ENCODE measurements at regions not wholly inside any gene's neighbourhood (a gene's known extent, or its start where the extent isn't known, plus 50 kb on each side); places are given as distances from the start of the nearest gene placed in this dataset.

GRCh38 chr3:117306299-117306698, 596.7 kb downstream of the TUSC7 start:
- Histone ChIP-seq H3K27ac (ENCODE audit: low read length) (no peak overlapping the region), H3K79me2 (ENCODE audit: low read length) (no peaks in the 10 kb centered on the region), H3K27me3 (ENCODE audit: low read depth, low read length) (no peaks in the 10 kb centered on the region), H3K4me1 (ENCODE audit: low read length) (peaks cover 10% of the 10 kb centered on the region; the same call in 1 of the 2 replicates), H3K4me2 (ENCODE audit: low read length) (no peak overlapping the region), H3K9ac (ENCODE audit: low read length) (no peak overlapping the region), H3K9me3 (ENCODE audit: insufficient read depth, low read length) (no peaks in the 10 kb centered on the region), H2AFZ (ENCODE audit: low read depth, low read length) (no peak overlapping the region), H3K36me3 (replicated peaks; ENCODE audit: low read depth, low read length) (no peaks in the 10 kb centered on the region), H3K4me3 (ENCODE audit: low read length) (no peak overlapping the region), H4K20me1 (ENCODE audit: insufficient read depth, low read length) (no peaks in the 10 kb centered on the region)
- no peak for TF ChIP-seq EZH2phosphoT487 (IDR thresholded peaks at IDR 0.05; ENCODE audit: low read depth)
- no peak for TF ChIP-seq CTCF (IDR thresholded peaks at IDR 0.05; ENCODE audit: low read depth, low read length)

GRCh38 chr3:117308353-117308752, 598.8 kb downstream of the TUSC7 start:
- no peak overlapping the region for H3K9ac ChIP-seq (ENCODE audit: low read length)
- peaks cover 10% of the 10 kb centered on the region; the same call in 1 of the 2 replicates for H3K4me1 ChIP-seq (ENCODE audit: low read length)
- no peaks in the 10 kb centered on the region for H3K79me2 ChIP-seq (ENCODE audit: low read length)
- H3K36me3 ChIP-seq (replicated peaks; ENCODE audit: low read depth, low read length), result no peaks in the 10 kb centered on the region
- no peaks in the 10 kb centered on the region for H3K27me3 ChIP-seq (ENCODE audit: low read depth, low read length)
- no peaks in the 10 kb centered on the region for H3K9me3 ChIP-seq (ENCODE audit: insufficient read depth, low read length)
- no peak for TF ChIP-seq EZH2phosphoT487 (IDR thresholded peaks at IDR 0.05; ENCODE audit: low read depth)
- no peak for TF ChIP-seq CTCF (IDR thresholded peaks at IDR 0.05; ENCODE audit: low read depth, low read length)
- no peak overlapping the region for H2AFZ ChIP-seq (ENCODE audit: low read depth, low read length)
- H3K27ac ChIP-seq (ENCODE audit: low read length), result no peak overlapping the region
- no peak overlapping the region for H3K4me3 ChIP-seq (ENCODE audit: low read length)
- no peaks in the 10 kb centered on the region for H4K20me1 ChIP-seq (ENCODE audit: insufficient read depth, low read length)
- H3K4me2 ChIP-seq (ENCODE audit: low read length), result no peak overlapping the region

- TF ChIP-seq CTCF (IDR thresholded peaks at IDR 0.05; ENCODE audit: low read depth, low read length), result no peak
- TF ChIP-seq EZH2phosphoT487 (IDR thresholded peaks at IDR 0.05; ENCODE audit: low read depth), result no peak
- no peak overlapping the region for H3K4me2 ChIP-seq (ENCODE audit: low read length)
- H3K36me3 ChIP-seq (replicated peaks; ENCODE audit: low read depth, low read length), result no peaks in the 10 kb centered on the region
- no peaks in the 10 kb centered on the region for H3K9me3 ChIP-seq (ENCODE audit: insufficient read depth, low read length)
- no peaks in the 10 kb centered on the region for H3K27me3 ChIP-seq (ENCODE audit: low read depth, low read length)
- H3K4me3 ChIP-seq (ENCODE audit: low read length), result no peak overlapping the region
- H4K20me1 ChIP-seq (ENCODE audit: insufficient read depth, low read length), result no peaks in the 10 kb centered on the region
- no peaks in the 10 kb centered on the region for H3K79me2 ChIP-seq (ENCODE audit: low read length)
- H3K27ac ChIP-seq (ENCODE audit: low read length), result no peak overlapping the region
- H3K9ac ChIP-seq (ENCODE audit: low read length), result no peak overlapping the region
- no peak overlapping the region for H2AFZ ChIP-seq (ENCODE audit: low read depth, low read length)
- H3K4me1 ChIP-seq (ENCODE audit: low read length), result peaks cover 10% of the 10 kb centered on the region; the same call in 1 of the 2 replicates
Measured at GRCh38 chr3:117308756-117309155, 599.2 kb downstream of the TUSC7 start.

DNA sequence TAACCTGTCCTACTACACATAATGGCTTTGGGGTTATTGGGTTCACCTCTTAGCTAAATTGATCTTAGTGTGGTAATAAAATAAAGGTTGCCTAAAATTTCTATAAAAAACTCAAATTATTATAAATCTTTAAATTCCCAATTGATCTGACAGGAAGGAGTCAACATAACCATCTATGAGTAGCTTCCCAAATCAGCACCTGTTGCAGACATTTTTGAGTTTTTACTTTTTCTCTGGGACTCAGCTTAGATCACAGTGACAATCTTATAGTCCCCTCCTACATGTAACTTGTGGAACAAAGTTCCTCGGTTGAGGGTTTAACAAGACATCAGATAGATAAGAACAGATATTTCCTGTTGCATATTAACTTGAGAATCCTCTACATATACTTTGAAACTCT, 601.0 kb downstream of the TUSC7 start:
- Histone ChIP-seq H3K4me1 (ENCODE audit: low read length) (peaks cover 6% of the 10 kb centered on the region; the same call in 1 of the 2 replicates), H3K4me2 (ENCODE audit: low read length) (no peak overlapping the region), H3K27me3 (ENCODE audit: low read depth, low read length) (no peaks in the 10 kb centered on the region), H3K4me3 (ENCODE audit: low read length) (no peak overlapping the region), H3K9me3 (ENCODE audit: insufficient read depth, low read length) (no peaks in the 10 kb centered on the region), H2AFZ (ENCODE audit: low read depth, low read length) (no peak overlapping the region), H4K20me1 (ENCODE audit: insufficient read depth, low read length) (no peaks in the 10 kb centered on the region), H3K27ac (ENCODE audit: low read length) (no peak overlapping the region), H3K9ac (ENCODE audit: low read length) (no peak overlapping the region), H3K79me2 (ENCODE audit: low read length) (no peaks in the 10 kb centered on the region), H3K36me3 (replicated peaks; ENCODE audit: low read depth, low read length) (no peaks in the 10 kb centered on the region)
- no peak for TF ChIP-seq EZH2phosphoT487 (IDR thresholded peaks at IDR 0.05; ENCODE audit: low read depth)
- no peak for TF ChIP-seq CTCF (IDR thresholded peaks at IDR 0.05; ENCODE audit: low read depth, low read length)

All from OCI-LY3 (cell line).